Activated B cell treated with CpG ODN at 0.5 μM for 24 hours (primary cell): ENCODE measurements at regions not wholly inside any gene's neighbourhood (a gene's known extent, or its start where the extent isn't known, plus 50 kb on each side); places are given as distances from the start of the nearest gene placed in this dataset.

Experiments
- ATAC-seq: fragments of 200-7000 bp; cut with Tn5 transposase; one replicate; pipeline ENCODE4 v1.10.0; 2021; ENCODE audit warnings: low read depth, mild to moderate bottlenecking, moderate library complexity
- CTCF ChIA-PET: fragments of 350-600 bp; sonication (Branson Sonifier 250); formaldehyde crosslinking; loops from one replicate; lab custom pipeline; 2021; ENCODE audit warnings: antibody characterized with exemption; lab: Charles Lee
- POLR2A ChIA-PET: fragments of 350-600 bp; sonication (Branson Sonifier 250); formaldehyde crosslinking; loops from one replicate; lab custom pipeline; 2021; ENCODE audit warnings: antibody characterized with exemption; lab: Charles Lee
- DNase-seq: peaks from one replicate; pipeline ENCODE4 v3.0.0; 2022
- H3K27ac Mint-ChIP-seq: one replicate; pipeline ENCODE4 v1.8.0; 2020; ENCODE audit warnings: mixed read lengths
- H3K27me3 Mint-ChIP-seq: one replicate; pipeline ENCODE4 v1.8.0; 2021; ENCODE audit warnings: mixed read lengths
- H3K36me3 Mint-ChIP-seq: one replicate; pipeline ENCODE4 v1.8.0; 2021; ENCODE audit warnings: low read depth, mixed read lengths
- H3K4me1 Mint-ChIP-seq: one replicate; pipeline ENCODE4 v1.8.0; 2021; ENCODE audit warnings: mixed read lengths
- H3K4me3 Mint-ChIP-seq: one replicate; pipeline ENCODE4 v1.8.0; 2020; ENCODE audit warnings: mild to moderate bottlenecking, mixed read lengths
- H3K9me3 Mint-ChIP-seq: one replicate; pipeline ENCODE4 v1.8.0; 2020; ENCODE audit warnings: mixed read lengths
- intact Hi-C: fragments of 100-400 bp; cut with micrococcal nuclease; formaldehyde crosslinking; loops from one replicate; pipeline ENCODE4 v1.15.1; 2024
- TF ChIP-seq, protein P1 (sequence below): fragments of 200-600 bp; IDR thresholded peaks from one replicate; pipeline ENCODE4 v1.8.0; 2022; ENCODE audit warnings: antibody characterized with exemption, mild to moderate bottlenecking

DNA sequence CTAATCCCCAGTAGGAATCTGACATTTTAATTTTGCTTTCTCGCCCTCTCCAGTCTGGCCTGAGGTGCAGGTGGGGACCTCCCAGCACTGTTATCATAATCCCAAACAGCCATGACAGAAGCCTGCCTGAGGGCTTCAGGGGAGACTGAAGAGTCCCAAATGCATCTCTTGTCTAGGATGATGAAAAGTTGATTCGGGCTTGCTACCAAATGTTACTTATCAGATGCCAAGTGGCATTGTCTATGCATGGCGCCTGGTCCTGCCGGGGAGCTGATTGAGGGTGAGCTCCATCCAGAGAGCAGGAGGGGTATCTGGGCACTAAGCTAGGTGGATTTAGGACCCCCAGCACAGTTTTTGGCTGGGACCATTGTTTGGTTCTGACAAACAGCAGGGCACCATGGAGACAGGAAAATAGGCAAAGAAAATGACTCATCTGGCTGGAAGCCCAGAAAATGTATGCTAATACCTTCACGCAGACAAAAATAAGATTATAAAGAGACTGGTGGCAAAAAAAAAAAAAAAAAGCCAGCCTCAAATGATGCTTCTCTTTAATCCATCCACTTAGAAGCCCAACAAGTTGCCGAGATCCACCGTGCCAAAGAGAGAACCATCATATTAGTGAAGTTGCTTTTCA is 513.7 kb upstream of the SULF2 start:
- DNase-seq = no peak
- intact Hi-C loops = no loop called here
- Mint-ChIP-seq H3K27ac (no peak overlapping the region), H3K4me1 (no peaks in the 10 kb centered on the region), H3K27me3 (peaks cover 8% of the 10 kb centered on the region), H3K4me3 (no peak overlapping the region), H3K36me3 (no peaks in the 10 kb centered on the region), H3K9me3 (no peaks in the 10 kb centered on the region)
- TF ChIP-seq, protein P1, sequence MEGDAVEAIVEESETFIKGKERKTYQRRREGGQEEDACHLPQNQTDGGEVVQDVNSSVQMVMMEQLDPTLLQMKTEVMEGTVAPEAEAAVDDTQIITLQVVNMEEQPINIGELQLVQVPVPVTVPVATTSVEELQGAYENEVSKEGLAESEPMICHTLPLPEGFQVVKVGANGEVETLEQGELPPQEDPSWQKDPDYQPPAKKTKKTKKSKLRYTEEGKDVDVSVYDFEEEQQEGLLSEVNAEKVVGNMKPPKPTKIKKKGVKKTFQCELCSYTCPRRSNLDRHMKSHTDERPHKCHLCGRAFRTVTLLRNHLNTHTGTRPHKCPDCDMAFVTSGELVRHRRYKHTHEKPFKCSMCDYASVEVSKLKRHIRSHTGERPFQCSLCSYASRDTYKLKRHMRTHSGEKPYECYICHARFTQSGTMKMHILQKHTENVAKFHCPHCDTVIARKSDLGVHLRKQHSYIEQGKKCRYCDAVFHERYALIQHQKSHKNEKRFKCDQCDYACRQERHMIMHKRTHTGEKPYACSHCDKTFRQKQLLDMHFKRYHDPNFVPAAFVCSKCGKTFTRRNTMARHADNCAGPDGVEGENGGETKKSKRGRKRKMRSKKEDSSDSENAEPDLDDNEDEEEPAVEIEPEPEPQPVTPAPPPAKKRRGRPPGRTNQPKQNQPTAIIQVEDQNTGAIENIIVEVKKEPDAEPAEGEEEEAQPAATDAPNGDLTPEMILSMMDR = no peak
- POLR2A ChIA-PET = no interaction called here
- CTCF ChIA-PET = no interaction called here
- no peak for ATAC-seq

DNA sequence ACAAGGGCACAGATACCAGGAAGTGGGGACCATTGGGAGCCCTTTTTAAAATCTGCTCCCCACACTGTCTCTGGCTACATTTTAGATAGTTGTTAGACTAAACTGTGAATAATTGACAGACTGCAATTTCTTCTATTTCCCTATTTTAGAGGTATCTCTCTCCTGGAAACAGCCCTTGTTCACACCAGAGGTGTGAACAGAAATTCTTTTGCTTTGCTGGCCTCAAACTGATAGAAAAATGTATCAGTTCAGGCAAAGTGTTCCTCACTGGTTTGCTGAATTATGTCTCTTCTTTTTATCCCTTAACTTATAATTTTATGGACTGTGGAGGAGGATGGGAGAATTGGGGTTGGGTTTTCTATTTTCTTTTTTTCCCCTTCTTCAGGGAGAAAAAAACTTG is 513.2 kb upstream of the SULF2 start:
- POLR2A ChIA-PET = no interaction called here
- H3K9me3 Mint-ChIP-seq = no peaks in the 10 kb centered on the region
- TF ChIP-seq, protein P1 = no peak
- H3K4me3 Mint-ChIP-seq = no peak overlapping the region
- H3K4me1 Mint-ChIP-seq = no peaks in the 10 kb centered on the region
- no peak for ATAC-seq
- intact Hi-C loops = no loop called here
- no peak overlapping the region for H3K27ac Mint-ChIP-seq
- H3K27me3 Mint-ChIP-seq = peaks cover 10% of the 10 kb centered on the region
- no peaks in the 10 kb centered on the region for H3K36me3 Mint-ChIP-seq
- DNase-seq = no peak
- CTCF ChIA-PET = no interaction called here

DNA sequence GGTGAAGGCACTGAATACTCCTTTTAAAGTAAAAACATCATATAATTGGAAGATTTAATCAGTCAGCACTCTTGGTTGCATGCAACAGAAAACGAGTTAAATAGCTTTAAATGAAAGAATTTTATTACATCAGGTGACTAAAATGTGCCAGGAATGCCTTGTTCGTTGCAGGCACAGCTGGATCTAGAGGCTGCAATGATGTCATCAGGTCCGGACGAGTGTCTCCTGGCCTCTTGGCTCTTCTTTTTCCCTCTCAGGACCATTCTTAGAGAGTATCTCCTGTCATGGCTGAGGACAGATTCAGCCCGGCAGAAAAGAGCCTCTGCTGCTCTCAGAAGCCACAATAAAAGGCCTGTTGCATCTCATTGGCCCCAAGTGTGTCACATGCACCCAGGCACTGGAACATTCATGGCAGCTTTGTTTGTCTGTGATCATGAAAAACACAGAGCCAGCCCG is 510.7 kb upstream of the SULF2 start:
- no peak overlapping the region for H3K27ac Mint-ChIP-seq

DNA sequence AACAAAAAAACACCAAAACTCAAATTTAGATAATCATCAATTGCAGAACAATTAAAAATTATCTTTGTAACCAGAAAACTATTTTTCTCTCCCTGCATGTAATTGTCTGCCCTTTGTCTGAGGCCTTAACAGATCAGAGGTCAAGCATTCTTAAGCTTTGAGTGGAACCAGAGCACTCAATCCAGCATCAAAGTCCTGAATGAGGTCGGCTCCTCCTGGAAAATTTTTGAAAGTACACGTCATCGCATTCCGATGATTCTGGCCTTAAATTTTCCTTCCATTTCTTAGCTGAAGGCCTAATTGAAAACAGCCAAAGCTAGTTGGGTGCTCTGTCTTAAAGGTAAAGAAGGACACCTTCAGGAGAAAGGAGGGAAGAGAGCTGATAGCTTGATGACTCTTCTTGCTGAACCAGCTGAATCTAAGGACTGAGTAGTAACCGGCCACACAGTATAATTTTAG is 510.2 kb upstream of the SULF2 start:
- no peaks in the 10 kb centered on the region for H3K9me3 Mint-ChIP-seq
- POLR2A ChIA-PET = no interaction called here
- intact Hi-C loops = no loop called here
- DNase-seq (no peak), ATAC-seq (no peak)
- no peaks in the 10 kb centered on the region for H3K4me1 Mint-ChIP-seq
- H3K4me3 Mint-ChIP-seq = no peak overlapping the region
- CTCF ChIA-PET = interaction anchor here (0.7 kb wide), 1 partner anchor 618 kb away, joined by 4 read pairs; no protein-coding TSS in a partner anchor
- peaks cover 7% of the 10 kb centered on the region for H3K27me3 Mint-ChIP-seq
- TF ChIP-seq, protein P1 = no peak
- no peak overlapping the region for H3K27ac Mint-ChIP-seq
- no peaks in the 10 kb centered on the region for H3K36me3 Mint-ChIP-seq

More for the DNA sequence above, 510.7 kb upstream of the SULF2 start:
- peaks cover 7% of the 10 kb centered on the region for H3K27me3 Mint-ChIP-seq
- intact Hi-C loops = no loop called here
- POLR2A ChIA-PET = no interaction called here
- no peaks in the 10 kb centered on the region for H3K4me1 Mint-ChIP-seq
- H3K36me3 Mint-ChIP-seq = no peaks in the 10 kb centered on the region
- TF ChIP-seq, protein P1 = no peak
- H3K4me3 Mint-ChIP-seq = no peak overlapping the region
- CTCF ChIA-PET = interaction anchor here (0.7 kb wide), 1 partner anchor 619 kb away, joined by 4 read pairs; no protein-coding TSS in a partner anchor
- no peaks in the 10 kb centered on the region for H3K9me3 Mint-ChIP-seq
- ATAC-seq (no peak), DNase-seq (no peak)

DNA sequence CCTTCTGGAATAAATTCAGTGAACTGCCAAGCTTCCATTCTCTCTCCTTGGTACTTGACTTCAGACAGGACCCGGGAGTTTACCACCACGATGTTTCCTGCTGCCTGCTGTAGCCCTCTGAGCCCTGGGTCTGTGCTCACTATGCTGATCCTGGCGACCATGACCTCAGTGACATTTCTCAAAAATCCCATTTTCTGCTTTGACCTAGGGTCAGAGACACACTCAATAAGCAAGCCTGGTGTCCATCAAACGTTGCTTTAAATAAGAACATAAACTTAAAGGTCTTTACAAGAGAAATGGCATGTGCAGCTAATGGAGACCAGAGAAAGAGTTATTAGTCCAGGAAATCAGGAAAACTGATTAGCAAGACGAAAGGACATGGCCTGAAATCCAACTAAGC is 509.7 kb upstream of the SULF2 start:
- TF ChIP-seq, protein P1 = no peak
- no peak overlapping the region for H3K4me3 Mint-ChIP-seq
- peaks cover 8% of the 10 kb centered on the region for H3K27me3 Mint-ChIP-seq
- intact Hi-C loops = no loop called here
- DNase-seq = no peak
- H3K9me3 Mint-ChIP-seq = no peaks in the 10 kb centered on the region
- ChIA-PET CTCF (no interaction called here), POLR2A (no interaction called here)
- ATAC-seq = no peak
- H3K4me1 Mint-ChIP-seq = no peaks in the 10 kb centered on the region
- no peak overlapping the region for H3K27ac Mint-ChIP-seq
- H3K36me3 Mint-ChIP-seq = no peaks in the 10 kb centered on the region
